ENCODE measurements at regions not wholly inside any gene's neighbourhood (a gene's known extent, or its start where the extent isn't known, plus 50 kb on each side); places are given as distances from the start of the nearest gene placed in this dataset.

GRCh38 chr2:151085181-151085611, 176.5 kb downstream of the RBM43 start:
- H3K27ac Mint-ChIP-seq, result no peak overlapping the region
- H3K9me3 Mint-ChIP-seq, result peaks cover 8% of the 10 kb centered on the region
- H3K36me3 Mint-ChIP-seq, result peaks cover 7% of the 10 kb centered on the region
- CTCF ChIA-PET, result interaction anchor here (1.1 kb wide), 1 partner anchor 33 kb away, joined by 4 read pairs; no protein-coding TSS in a partner anchor
- H3K4me1 Mint-ChIP-seq, result peaks cover 42% of the 10 kb centered on the region
- TF ChIP-seq ZNF671 (CRISPR knock-in tag; IDR thresholded peaks at IDR 0.05), result no peak
- no peak for TF ChIP-seq TP53 (CRISPR knock-in tag; IDR thresholded peaks at IDR 0.05)
- no peak for TF ChIP-seq ZSCAN18 (CRISPR knock-in tag; IDR thresholded peaks at IDR 0.05)
- no peak for TF ChIP-seq FOXK1 (CRISPR knock-in tag; IDR thresholded peaks at IDR 0.05)
- no peak for TF ChIP-seq SMAD4 (CRISPR knock-in tag; IDR thresholded peaks at IDR 0.05)
- no peak for TF ChIP-seq AFF4 (CRISPR knock-in tag; IDR thresholded peaks at IDR 0.05; ENCODE audit: borderline replicate concordance)
- TF ChIP-seq ESRRA (CRISPR knock-in tag; IDR thresholded peaks at IDR 0.05; ENCODE audit: borderline replicate concordance), result no peak
- TF ChIP-seq ETV6 (CRISPR knock-in tag; IDR thresholded peaks at IDR 0.05), result no peak
- TF ChIP-seq ZBTB43 (CRISPR knock-in tag; IDR thresholded peaks at IDR 0.05), result no peak
- TF ChIP-seq ATF2 (CRISPR knock-in tag; IDR thresholded peaks at IDR 0.05; ENCODE audit: borderline replicate concordance, low read depth), result no peak
- TF ChIP-seq ZNF396 (CRISPR knock-in tag; IDR thresholded peaks at IDR 0.05; ENCODE audit: borderline replicate concordance), result no peak
- TF ChIP-seq CDX4 (CRISPR knock-in tag; IDR thresholded peaks at IDR 0.05; ENCODE audit: borderline replicate concordance), result no peak
- no peak for TF ChIP-seq NFE2L1 (CRISPR knock-in tag; IDR thresholded peaks at IDR 0.05)
- TF ChIP-seq ZNF317 (CRISPR knock-in tag; IDR thresholded peaks at IDR 0.05; ENCODE audit: borderline replicate concordance, low read depth), result no peak
- no peak for TF ChIP-seq IRF1 (CRISPR knock-in tag; IDR thresholded peaks at IDR 0.05)
- TF ChIP-seq USF1 (CRISPR knock-in tag; IDR thresholded peaks at IDR 0.05), result no peak
- no peak for TF ChIP-seq STAT6 (CRISPR knock-in tag; conservative IDR thresholded peaks at IDR 0.05; ENCODE audit: low read depth)
- TF ChIP-seq TEAD4 (CRISPR knock-in tag; IDR thresholded peaks at IDR 0.05), result no peak
- no peak for TF ChIP-seq ERG (CRISPR knock-in tag; IDR thresholded peaks at IDR 0.05)
- POLR2A ChIA-PET, result no interaction called here
- H3K4me3 Mint-ChIP-seq, result no peak overlapping the region
- DNase-seq (ENCODE audit: low spot score) (no peak), ATAC-seq (no peak)
- no peaks in the 10 kb centered on the region; the same call in 1 of the 2 replicates for H3K27me3 Mint-ChIP-seq (ENCODE audit: low read depth)

All from WTC11 (cell line).